Muscle layer of duodenum (tissue), 2 donors: ENCODE measurements at regions not wholly inside any gene's neighbourhood (a gene's known extent, or its start where the extent isn't known, plus 50 kb on each side); places are given as distances from the start of the nearest gene placed in this dataset.

ENCODE experiments used
- H3K27ac ChIP-seq: one replicate; pipeline ENCODE4 v1.7.0; 2013; ENCODE audit warnings: mild to moderate bottlenecking, low read length
- H3K27me3 ChIP-seq: one replicate; pipeline ENCODE4 v1.7.0; 2013; ENCODE audit warnings: low read depth, mild to moderate bottlenecking, control low read depth, low read length
- H3K36me3 ChIP-seq, 2 donors: one replicate each; pipeline ENCODE4 v1.7.0; 2013; ENCODE audit warnings: low read length in 2 of 2, control low read depth in 1 of 2, mild to moderate bottlenecking in 1 of 2; ENCODE audit not compliant: insufficient read depth in 2 of 2, control insufficient read depth in 1 of 2
- H3K4me1 ChIP-seq, 2 donors: one replicate each; pipeline ENCODE4 v1.7.0; 2013; ENCODE audit warnings: low read length in 2 of 2, mild to moderate bottlenecking in 2 of 2, control low read depth in 1 of 2, moderate library complexity in 1 of 2; ENCODE audit not compliant: insufficient read depth in 2 of 2, control insufficient read depth in 1 of 2
- H3K4me3 ChIP-seq, 2 donors: one replicate each; pipeline ENCODE4 v1.7.0; 2013; ENCODE audit warnings: low read length in 2 of 2, low read depth in 1 of 2, mild to moderate bottlenecking in 1 of 2
- H3K9me3 ChIP-seq, 2 donors: one replicate each; pipeline ENCODE4 v1.7.0; 2013; ENCODE audit warnings: low read length in 2 of 2, control low read depth in 1 of 2, mild to moderate bottlenecking in 1 of 2; ENCODE audit not compliant: control insufficient read depth in 1 of 2
- donor health status: healthy.

DNA sequence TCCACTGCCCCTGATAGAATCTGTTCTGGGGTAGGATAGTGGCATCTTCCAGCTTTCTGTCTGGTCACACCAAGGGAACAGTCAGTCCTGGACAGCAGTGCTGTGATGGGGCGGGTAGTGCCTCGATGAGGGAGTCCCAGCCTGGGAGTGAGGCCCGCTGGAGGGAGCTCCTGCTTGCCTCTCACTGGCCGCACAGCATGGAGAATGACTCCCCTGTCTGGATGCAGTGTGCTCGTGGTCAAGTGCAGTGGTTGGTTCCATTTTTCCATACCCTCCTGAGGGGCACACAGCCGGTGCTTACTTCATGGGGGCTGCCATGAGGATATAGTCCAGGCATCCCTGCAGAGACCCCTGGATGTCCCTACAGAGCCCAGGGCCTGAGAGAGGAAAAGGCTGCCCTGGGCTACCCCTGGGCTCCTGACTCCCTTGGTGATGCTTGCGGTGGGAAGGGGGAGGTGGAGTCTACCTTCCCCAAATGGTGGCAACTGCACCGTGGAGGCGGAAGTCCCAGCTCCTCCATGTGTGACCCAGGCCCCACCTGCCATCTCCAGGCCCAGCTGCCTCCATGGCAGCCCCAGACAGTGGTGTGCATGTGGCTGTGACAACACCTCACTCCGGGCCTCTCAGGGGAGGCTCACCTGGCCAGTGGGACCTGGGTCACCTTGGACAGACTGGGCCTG is 212.5 kb downstream of the GLI2 start:
- H3K4me3 ChIP-seq = no peak overlapping the region
- no peak overlapping the region for H3K27ac ChIP-seq
- H3K27me3 ChIP-seq = no peaks in the 10 kb centered on the region
- no peaks in the 10 kb centered on the region for H3K4me1 ChIP-seq
- H3K9me3 ChIP-seq = no peaks in the 10 kb centered on the region
- H3K36me3 ChIP-seq = no peaks in the 10 kb centered on the region

DNA sequence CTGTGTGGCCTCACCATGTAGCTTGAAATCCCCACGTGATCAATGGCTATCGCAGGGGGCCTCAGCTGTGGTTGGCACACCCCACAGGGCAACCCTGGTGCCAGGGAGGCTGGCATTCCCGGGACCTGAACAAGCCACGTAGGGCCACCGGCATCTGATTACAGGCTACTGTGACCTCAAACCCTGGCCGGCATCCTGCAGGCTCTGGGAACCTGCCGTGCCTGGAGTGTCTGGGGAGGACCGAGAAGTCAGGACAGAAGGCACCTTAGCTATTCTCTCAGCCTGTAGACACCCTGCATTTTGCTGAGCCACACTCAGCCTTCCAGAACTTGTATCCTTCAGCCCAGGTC is 213.0 kb downstream of the GLI2 start:
- H3K27ac ChIP-seq = no peak overlapping the region

DNA sequence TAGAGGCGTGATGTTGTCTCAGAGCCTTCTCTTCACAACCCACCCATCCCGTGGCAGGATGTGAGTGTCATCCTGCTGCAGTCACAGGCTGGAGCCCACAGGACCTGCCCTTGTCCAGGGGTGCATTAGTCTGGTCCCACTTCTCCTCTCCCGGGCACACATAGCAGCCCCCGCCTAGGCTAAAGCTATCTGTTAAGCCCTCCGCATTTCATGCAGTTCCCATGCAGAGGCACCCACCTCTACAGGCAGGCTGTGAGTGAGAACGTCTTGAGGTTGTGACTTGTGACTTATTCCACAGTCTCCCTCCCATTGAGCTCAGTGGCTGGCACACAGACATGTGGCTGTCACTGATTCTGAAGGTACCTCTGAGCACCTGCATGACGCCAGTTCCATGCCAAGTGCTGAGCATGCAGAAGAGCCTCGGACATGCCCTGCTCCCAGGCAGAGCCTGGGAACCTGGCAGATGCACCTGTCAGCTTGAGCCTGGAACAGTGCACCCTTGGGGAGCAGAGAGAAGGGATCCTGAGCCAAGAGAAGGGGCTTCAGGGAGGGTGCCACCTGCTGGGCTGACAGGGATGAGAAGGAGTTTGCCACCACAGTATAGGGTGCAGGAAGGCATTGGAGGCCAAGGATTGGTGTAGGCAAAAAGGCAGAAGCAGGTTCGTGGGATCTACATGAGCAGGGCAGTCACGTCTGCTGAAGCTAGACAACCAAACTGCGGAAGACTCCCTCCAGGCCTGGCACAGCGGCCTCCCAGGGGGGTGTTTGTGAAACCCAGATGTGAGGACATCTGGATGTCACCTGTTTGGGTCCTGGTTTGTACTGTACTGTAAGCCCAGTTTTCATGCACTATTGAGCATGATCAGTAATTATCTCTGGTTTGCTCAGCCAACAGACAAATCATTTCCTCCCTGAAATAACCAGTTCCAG is 213.6 kb downstream of the GLI2 start:
- Histone ChIP-seq H3K27me3 (no peaks in the 10 kb centered on the region), H3K4me1 (no peaks in the 10 kb centered on the region), H3K27ac (no peak overlapping the region), H3K36me3 (no peaks in the 10 kb centered on the region), H3K4me3 (no peak overlapping the region), H3K9me3 (no peaks in the 10 kb centered on the region)

More for the DNA sequence above, 213.0 kb downstream of the GLI2 start:
- Histone ChIP-seq H3K4me3 (no peak overlapping the region), H3K36me3 (no peaks in the 10 kb centered on the region), H3K9me3 (no peaks in the 10 kb centered on the region), H3K27me3 (no peaks in the 10 kb centered on the region), H3K4me1 (no peaks in the 10 kb centered on the region)

DNA sequence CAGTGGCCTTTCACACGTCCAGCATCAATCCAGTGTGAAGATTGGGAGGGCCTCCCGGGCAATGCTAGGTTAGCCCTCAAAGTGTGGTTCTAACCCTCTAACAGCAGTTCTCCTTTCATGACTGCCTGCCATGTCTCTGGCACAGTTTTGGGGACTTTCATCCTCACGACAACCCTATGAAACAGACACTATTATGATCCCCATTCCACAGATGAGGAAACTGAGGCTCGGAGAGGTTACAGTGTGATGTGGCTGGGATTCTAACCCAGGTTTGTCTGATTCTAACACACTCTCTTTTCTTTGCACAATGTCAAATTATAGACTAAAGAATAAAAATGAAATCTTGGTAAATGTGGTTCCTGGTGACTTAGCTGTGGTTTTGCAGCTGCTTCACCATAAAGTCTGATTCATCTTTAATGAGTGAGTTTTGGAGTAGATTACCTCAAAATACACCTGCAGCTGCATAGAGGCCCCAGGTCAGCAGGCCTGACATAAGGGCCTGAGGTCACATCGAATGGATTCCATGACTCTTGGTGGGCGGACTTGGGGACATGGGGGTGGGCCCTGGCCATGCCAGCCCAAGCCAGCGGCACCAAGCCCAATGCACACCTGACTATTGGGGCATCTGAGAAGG is 214.4 kb downstream of the GLI2 start:
- H3K4me3 ChIP-seq = no peak overlapping the region
- no peaks in the 10 kb centered on the region for H3K27me3 ChIP-seq
- H3K4me1 ChIP-seq = no peaks in the 10 kb centered on the region
- no peaks in the 10 kb centered on the region for H3K9me3 ChIP-seq
- no peak overlapping the region for H3K27ac ChIP-seq
- H3K36me3 ChIP-seq = no peaks in the 10 kb centered on the region

DNA sequence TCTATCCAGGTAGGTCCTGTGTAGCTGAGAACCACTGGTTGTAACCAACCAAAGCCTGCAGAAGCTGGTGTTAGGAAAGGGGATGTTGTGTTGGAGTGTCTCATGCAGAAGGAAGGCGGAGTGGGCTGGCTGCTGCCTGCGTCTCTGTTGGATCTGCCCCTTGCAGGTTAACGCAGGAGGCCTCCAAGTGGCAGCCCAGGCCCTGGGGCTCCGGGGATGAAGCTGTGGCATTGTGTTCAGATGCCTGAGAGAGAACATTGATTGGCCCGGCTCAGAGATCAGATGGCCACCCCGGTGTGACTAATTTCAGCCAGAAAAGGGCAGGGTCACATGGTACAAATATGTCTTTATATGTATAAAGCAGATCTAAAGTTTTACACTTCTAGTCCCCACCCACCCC is 216.0 kb downstream of the GLI2 start:
- H3K4me3 ChIP-seq = no peak overlapping the region
- no peaks in the 10 kb centered on the region for H3K27me3 ChIP-seq
- no peaks in the 10 kb centered on the region for H3K9me3 ChIP-seq
- no peaks in the 10 kb centered on the region for H3K4me1 ChIP-seq
- H3K27ac ChIP-seq = no peak overlapping the region
- H3K36me3 ChIP-seq = no peaks in the 10 kb centered on the region

DNA sequence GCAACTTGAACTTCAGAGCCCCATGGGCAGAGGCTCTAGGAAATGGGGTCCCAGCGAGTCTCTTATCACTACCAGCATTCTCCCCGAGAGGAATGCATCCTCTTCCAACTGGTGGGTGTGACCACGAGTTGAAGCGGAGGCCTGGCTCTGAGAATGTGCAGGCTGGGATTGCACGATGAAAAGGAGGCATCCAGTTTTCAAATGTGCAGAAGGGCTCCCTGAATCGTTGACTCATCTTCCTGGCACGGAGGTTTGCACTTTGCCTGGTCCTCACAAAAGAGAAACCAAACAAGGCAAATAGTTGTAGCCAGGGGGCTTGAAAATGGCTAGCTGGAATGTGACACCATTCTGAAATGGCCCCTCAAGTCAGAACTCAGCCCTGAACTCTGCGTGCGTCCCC is 216.7 kb downstream of the GLI2 start:
- H3K4me1 ChIP-seq = no peaks in the 10 kb centered on the region
- H3K27me3 ChIP-seq = no peaks in the 10 kb centered on the region
- H3K36me3 ChIP-seq = no peaks in the 10 kb centered on the region
- H3K9me3 ChIP-seq = no peaks in the 10 kb centered on the region
- H3K27ac ChIP-seq = no peak overlapping the region
- H3K4me3 ChIP-seq = no peak overlapping the region

DNA sequence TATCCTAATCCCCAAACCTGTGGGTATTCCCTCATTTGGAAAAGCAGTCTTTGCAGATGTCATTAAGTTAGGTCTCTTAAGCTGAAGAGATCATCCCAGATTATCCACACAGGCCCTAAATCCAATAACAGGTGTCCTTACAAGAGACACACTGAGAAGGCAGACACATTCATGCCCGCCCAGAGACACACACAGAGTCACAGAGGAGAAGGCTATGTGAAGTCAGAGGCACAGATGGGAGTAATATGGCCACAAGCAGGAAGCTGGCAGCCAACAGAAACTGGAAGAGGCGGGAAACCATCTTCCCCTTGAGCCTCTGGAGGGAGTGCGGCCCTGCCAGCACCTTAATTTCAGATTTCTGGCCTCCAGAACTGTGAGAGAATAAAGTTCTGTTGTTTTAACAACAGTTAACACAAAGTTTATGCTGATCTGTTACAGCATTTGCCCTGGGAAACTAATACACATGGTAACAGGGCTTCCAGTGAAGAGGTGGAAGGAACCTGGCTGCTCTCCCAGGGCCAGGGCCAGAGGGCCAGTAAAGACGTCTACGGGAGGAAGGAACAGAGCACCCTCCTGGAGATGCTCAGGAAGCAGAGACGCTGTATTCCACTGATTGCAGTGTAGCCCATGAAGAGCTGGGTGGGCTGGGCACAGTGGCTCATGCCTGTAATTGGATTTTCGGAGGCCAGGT is 217.5 kb downstream of the GLI2 start:
- H3K36me3 ChIP-seq = no peaks in the 10 kb centered on the region
- H3K9me3 ChIP-seq = no peaks in the 10 kb centered on the region
- H3K4me1 ChIP-seq = no peaks in the 10 kb centered on the region
- H3K27me3 ChIP-seq = no peaks in the 10 kb centered on the region
- no peak overlapping the region for H3K4me3 ChIP-seq
- H3K27ac ChIP-seq = no peak overlapping the region

DNA sequence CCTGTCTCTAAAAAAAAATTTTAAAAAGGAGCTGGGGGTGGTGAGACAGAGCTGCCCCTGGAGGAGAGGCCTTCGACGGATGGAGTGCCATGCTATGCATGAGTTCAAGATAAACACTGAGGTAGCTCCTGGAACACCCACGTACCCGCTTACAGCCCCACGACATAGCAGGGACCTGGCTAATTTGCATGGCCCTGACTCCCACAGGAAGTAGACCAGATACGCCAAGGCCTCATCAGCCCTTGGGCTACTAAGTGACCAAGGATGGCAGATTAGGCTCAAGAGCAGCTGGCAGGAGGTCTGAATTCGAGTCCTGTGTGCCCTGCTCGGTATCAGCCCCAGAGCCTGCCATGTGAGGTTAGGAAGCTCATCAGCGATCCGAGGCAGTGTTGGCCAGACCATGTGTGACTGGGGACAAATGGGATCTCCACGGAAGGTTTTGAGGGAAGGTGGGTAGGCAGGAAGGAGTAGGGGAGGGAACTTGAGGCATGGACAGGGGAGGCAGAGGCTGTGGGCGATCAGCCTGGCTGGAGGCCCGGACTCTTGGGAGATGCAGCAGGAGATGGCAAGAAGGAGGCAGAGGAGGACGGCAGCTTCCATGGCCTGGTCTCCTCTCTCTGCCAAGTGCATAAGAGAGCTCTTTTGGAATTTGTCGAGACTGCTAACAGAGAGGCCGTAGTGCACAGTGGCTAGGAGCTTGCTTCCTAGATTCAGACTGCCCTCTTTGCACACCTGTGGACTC is 218.3 kb downstream of the GLI2 start:
- no peak overlapping the region for H3K4me3 ChIP-seq
- no peaks in the 10 kb centered on the region for H3K9me3 ChIP-seq
- H3K27me3 ChIP-seq = no peaks in the 10 kb centered on the region
- H3K4me1 ChIP-seq = peaks cover 0 to 2% of the 10 kb centered on the region in 2 donors
- H3K27ac ChIP-seq = no peak overlapping the region
- H3K36me3 ChIP-seq = no peaks in the 10 kb centered on the region

DNA sequence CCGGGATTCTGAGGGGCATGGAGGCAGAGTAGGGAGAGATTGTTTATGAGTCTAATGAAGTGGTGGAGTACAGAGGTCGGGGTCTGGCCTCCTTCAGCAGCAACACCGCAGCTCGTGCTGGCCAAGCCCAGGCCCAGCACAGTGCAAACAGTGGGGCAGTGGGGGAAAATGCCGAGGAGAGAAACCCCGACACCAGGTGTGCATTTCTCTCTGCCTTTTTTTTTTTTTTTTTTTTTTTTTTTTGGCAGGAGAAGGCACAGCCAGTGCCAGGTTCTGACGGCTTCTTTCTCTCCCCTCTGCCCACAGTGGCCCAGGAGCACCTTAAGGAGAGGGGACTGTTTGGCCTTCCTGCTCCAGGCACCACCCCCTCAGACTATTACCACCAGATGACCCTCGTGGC is 219.3 kb downstream of the GLI2 start:
- Histone ChIP-seq H3K4me3 (no peak overlapping the region), H3K36me3 (no peaks in the 10 kb centered on the region), H3K4me1 (peaks cover 0 to 9% of the 10 kb centered on the region in 2 donors)

DNA sequence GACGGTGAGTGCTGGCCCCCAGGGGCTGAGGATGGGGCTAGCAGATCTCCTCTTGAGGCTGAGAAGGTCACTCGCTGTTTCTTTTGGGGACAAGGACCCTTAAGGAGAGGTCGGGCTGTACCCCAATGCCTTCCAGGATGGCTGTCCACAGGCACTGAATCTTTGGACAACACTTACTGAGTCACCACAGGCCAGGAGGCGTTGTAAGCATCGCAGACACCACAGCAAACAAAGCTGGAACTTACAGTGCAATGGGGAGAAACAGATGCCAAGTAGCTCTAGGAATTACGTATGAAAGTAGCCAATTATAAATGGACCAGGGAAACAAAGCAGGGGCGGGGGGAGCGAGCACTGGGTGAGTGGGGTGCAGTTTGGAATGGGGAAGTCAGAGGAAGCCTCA is 219.8 kb downstream of the GLI2 start:
- Histone ChIP-seq H3K4me3 (no peak overlapping the region), H3K27ac (no peak overlapping the region), H3K9me3 (no peaks in the 10 kb centered on the region), H3K36me3 (no peaks in the 10 kb centered on the region), H3K4me1 (peaks cover 0 to 9% of the 10 kb centered on the region in 2 donors), H3K27me3 (no peaks in the 10 kb centered on the region)

More for the DNA sequence above, 219.3 kb downstream of the GLI2 start:
- no peaks in the 10 kb centered on the region for H3K27me3 ChIP-seq
- H3K9me3 ChIP-seq = no peaks in the 10 kb centered on the region
- H3K27ac ChIP-seq = no peak overlapping the region
